ENCODE measurements at regions not wholly inside any gene's neighbourhood (a gene's known extent, or its start where the extent isn't known, plus 50 kb on each side); places are given as distances from the start of the nearest gene placed in this dataset.
"Not testable (repeated sequence)": the region's sequence is repeated elsewhere in the genome, so short reads cannot be mapped to it uniquely, and the experiment has no call there.

DNA sequence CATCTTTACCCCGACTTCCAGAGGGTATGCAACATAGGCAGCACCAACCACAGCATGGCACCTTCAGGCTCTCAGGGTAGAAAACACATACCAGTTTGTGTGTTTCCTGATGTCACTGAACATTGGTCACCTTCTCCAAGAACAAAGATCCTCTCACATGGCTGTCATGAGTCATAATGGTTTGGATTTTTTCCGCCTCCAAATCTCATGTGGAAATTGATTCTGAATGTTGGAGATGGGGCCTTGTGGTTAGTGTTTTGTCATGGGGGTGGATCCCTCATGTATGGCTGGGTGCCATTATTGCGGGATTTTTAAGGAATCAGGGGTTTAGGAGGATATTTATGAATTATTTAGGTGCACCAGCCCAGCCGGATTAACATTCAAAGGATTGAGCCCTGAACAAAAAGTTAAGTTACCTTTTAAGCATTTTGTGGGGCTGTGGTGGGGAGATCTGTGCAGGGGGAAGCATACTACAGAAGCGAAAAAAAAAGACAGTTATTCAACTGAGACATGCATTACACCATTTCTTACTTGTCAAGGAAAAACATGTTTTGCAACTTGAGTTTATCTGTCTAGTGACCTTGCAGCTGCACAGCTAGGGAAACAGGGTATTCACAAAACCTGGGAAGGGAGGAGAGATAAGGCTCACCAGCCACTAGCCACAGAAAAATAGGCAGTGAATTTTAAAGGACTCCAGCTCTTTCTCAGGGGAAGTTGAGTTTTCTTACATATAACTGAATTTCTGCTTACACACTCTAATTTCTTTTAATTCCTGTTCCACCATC, 774.1 kb upstream of the AUTS2 start:
- DNase-seq = no peak

- DNase-seq = no peak
Measured at GRCh38 chr7:68828575-68828974, 769.7 kb upstream of the AUTS2 start.

DNA sequence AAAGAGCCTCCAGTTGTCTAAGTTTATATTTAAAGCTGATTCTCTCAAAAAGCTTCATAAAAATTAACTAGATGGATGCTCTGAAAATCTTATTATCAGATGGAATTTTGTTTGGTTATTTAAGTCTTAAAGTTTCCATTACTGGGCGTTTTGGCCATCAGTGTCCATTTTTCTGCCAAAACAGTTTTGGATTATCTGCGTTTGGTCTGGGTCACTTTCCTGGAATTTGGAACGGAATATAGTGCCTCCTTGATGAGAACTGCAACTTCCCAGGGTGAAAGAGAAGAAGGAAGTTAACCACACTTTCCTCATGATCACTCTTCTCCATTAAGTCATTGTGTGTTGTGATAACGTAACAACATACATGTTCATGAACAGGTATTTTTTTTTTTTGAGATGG, 764.9 kb upstream of the AUTS2 start:
- DNase-seq = no peak

- DNase-seq = no peak
Measured at GRCh38 chr7:68839014-68839413, 759.3 kb upstream of the AUTS2 start.

DNA sequence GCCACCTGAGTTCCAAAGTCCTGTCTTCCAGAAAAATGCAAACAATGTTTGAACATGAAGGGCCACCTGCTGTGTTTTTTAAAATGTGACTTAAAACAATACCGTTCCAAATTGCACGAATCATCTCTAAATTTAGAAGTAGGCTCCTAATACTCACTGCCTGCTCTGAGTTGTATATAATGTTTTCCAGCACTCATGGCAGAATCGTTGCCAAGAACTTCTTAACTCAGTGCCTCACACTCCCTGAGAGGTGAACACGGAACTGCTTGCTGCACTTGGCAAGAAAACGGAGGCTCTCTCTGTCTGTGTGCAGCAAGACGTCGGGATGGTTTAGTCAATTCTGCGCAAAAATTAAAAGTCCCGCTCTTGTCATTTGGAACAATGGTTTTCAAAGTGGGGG, 757.3 kb upstream of the AUTS2 start:
- no peak for DNase-seq

GRCh38 chr7:68843985-68844384, 754.3 kb upstream of the AUTS2 start:
- not testable (repeated sequence) for DNase-seq

DNA sequence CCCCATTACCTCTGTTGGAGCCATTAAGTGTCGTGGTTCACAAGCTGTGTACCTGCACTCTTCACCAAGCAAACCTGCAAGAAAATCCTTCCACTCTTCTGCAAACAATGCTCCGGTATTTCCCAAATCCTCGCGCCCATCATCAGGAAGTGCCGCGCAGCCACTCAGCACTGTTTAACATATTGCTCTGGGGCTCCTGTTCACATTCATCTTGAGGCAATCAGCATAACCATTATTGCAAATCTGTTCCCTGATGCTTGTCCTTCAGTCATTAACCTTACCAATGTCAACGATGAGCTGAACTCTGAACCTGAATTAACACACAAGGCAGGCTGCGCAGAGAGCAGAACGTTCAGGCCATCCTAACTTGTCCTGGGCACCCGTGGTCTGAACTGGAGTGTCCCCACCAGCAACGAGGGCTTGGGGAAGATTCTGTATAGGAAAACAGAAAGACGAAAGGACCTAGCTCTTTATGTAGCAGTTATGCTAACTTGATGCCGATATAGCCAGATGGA, 751.4 kb upstream of the AUTS2 start:
- no peak for DNase-seq

GRCh38 chr7:68853254-68853653, 745.0 kb upstream of the AUTS2 start:
- DNase-seq = no peak

DNA sequence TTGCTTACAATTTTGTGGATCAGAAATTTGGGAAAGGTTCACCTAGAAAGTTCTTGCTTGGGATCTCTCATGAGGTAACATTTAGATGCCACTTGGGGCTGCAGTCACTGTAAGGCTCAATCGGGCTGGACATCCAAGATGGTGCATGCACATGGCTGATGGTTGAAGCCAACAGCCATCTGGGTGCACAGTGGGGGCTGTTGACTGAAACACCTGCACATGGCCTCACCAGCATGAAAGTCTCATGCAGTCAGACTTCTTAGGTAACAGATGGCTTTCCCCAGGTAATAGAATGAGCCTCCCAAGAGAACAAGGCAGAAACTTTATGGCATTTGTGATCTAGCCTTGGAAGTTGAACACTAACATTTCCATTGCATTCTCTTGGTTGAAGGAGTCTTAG, 740.7 kb upstream of the AUTS2 start:
- no peak for DNase-seq

DNA sequence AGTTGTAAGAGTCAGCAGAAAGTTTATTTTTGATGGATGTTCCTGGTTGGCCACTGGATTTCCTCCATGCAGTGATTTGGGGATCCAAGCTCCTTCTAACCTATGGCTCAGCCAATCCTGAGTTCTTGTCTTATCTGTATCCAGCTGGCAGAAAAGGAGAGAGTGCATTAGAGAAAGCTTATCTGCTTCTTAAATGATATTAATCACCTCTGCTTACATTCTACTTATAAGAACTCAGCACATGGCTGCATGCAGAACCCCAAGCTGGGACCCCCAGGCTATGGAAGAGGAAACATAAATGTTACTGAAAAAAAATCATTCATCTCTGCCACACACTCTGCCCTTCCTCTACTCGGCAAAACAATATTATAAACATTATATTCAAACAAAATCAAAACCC, 739.8 kb upstream of the AUTS2 start:
- no peak for DNase-seq

DNA sequence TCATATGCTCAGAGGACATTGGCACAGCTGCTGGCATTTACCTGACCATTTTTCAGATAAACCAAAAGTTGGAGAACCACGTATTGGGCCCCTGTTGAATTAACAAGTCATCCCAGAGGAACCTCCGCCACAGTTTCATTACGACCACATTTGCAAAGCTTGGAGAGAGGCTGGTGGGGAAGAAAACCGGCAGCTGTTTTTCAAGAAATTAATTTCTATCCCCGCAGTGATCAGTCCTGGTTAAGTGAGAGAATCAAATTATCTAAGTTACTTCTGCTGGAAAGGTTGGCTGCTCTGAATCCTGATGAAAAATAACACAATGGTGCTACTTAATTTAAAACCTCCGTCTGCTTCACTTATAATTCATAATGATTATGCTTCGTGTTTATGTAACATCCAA, 737.1 kb upstream of the AUTS2 start:
- no peak for DNase-seq

- no peak for DNase-seq
Measured at GRCh38 chr7:68862261-68862660, 736.0 kb upstream of the AUTS2 start.

GRCh38 chr7:68862736-68863135, 735.5 kb upstream of the AUTS2 start:
- DNase-seq = no peak

DNA sequence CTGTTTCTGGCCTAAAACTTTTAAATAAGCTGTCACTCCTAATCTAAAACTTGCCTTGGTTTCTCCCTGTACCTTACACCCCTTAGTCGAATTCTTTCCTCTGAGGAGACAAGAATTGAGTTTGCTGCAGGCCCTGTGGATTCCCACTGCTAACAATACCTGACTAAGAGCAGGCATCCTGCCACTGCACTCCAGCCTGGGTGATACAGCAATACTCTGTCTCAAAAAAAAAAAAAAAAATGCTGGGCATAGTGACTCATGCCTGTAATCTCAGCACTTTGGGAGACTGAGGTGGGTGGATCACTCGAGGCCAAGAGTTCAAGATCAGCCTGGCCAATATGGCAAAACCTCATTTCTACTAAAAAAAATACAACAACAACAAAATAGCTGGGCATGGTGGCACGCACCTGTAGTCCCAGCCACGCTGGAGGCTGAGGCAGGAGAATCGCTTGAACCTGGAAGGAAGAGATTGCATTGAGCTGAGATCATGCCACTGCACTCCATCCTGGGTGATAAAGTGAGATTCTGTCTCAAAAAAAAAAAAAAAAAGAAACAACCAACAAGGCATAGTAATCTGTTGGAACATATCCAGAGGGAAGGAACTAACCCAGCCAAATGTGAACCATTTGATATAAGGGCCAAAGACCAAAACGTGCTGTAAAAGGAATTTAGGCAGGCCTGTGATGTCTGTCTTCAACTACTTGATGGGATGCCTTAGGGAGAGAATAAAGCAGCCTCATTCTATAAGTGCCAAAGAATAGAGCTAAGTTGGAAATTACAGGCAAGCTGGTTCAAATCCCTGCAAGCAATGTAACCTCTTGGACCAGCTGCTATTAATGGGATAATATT, 732.7 kb upstream of the AUTS2 start:
- no peak for DNase-seq

DNA sequence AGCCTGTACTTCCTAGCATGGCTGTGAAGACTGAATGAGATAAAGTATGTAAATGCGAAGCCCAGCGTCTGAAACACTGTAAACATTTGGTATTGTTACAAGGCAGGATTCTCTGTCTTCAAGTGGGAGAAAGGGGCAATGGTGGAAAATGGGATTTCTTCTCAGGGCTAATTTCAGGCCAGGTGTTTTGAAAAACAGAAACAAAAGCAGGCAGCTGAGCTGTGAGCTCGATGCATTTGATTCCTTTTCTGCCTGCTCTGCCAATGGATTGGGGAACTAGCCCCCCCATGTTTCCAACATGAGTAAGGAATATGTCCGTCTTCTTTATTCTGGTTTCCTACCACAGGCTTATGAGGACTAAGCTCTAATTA, 732.1 kb upstream of the AUTS2 start:
- DNase-seq = no peak

- not testable (repeated sequence) for DNase-seq
Measured at GRCh38 chr7:68866721-68867120, 731.6 kb upstream of the AUTS2 start.

DNA sequence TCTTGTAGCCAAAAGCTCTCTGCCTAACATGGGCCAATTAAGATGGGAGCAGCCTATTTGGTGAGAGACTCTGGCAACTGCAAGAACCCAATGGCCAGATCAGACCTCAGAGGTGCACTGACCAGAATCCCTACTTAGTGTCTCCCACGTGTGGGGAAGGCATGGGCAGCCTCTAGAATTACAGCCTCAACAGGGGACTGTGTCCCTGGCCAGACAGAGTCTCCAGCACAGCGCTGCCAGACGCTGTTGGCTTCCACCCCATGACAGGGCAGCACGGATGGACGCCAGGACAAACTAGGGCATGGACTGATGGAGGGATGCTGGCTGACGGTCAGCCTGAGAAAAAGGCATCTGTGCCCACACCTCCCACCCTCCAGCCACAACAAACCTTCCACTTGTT, 729.3 kb upstream of the AUTS2 start:
- no peak for DNase-seq

DNA sequence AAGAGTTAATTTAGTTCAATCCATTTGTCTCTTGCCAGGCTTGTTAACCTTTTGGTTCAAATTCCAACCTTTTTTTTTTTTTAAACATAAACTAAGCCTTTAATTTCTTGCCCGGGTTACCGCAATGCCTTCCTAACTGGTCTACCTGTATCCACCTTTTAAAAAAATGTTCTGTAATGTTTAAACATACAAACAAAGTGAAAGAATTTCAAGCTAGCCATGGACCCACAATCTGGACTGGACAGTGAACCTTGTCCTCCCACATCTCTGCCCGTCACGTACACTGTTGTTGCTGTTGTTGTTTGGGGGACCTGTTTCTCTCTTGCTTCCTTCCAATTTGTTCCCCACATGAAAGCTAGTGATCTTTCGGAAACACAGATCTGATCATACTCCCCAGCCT, 724.7 kb upstream of the AUTS2 start:
- DNase-seq = no peak

GRCh38 chr7:68875857-68876256, 722.4 kb upstream of the AUTS2 start:
- DNase-seq = no peak

GRCh38 chr7:68887116-68887515, 711.2 kb upstream of the AUTS2 start:
- DNase-seq = not testable (repeated sequence)

DNA sequence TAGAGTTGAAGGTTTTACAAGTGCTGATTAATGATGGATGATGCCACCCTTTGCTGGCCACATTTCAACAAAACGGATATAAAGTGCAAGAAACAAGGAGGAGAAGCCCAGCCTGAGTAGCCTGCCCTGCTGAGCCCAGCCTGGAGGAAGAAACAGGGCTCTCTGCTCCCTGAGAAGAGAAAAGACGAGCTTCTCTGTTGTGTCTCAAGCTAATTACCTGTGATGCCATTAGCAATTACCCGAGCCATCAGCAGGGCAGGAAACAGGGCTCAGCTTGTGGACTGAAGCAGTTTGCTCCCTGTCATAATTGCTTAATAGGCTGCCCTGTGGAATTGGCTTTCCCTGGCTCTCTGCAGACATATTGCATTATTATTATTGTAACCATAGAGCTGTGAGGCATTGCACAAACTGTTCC, 709.3 kb upstream of the AUTS2 start:
- no peak for DNase-seq

- no peak for DNase-seq
Measured at GRCh38 chr7:68892236-68892635, 706.0 kb upstream of the AUTS2 start.

DNA sequence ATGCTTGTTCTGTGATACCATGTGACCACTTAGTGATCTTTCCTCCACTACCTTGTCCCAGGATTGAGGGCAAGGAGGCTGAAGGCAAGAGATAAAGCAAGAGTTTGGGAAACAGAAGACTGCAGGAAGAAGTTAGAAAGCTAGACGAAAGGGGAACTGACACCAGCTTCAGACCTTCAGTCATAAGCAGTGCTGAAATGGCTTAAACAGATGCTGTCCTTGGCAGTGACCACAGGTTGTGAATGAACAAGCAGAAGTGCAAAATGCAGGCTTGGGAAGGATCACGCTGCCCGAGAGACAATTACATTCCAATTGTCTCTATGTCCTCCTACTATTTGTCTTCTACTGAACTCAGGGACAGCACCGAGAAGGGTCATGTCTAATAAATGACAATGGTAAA, 704.9 kb upstream of the AUTS2 start:
- no peak for DNase-seq

- DNase-seq = not testable (repeated sequence)
Measured at GRCh38 chr7:68899156-68899555, 699.1 kb upstream of the AUTS2 start.

Data from activated CD4-positive, alpha-beta T cell treated with anti-CD3 and anti-CD28 coated beads, Interleukin-2, amount 50 U/mL, for 16 hours (primary cell).